H1 (cell line): ENCODE measurements at regions not wholly inside any gene's neighbourhood (a gene's known extent, or its start where the extent isn't known, plus 50 kb on each side); places are given as distances from the start of the nearest gene placed in this dataset.

Experiments
- CTCF ChIA-PET: fragments of 300-600 bp; sonication (Branson Sonifier 250); formaldehyde crosslinking; loops from one replicate; lab custom pipeline; 2021; ENCODE audit not compliant: partially characterized antibody; lab: Charles Lee
- POLR2A ChIA-PET: fragments of 300-600 bp; sonication (Branson Sonifier 250); formaldehyde crosslinking; loops from one replicate; lab custom pipeline; 2021; ENCODE audit warnings: inconsistent platforms; ENCODE audit not compliant: partially characterized antibody; lab: Charles Lee
- DNase-seq, 2 experiments: peaks; one replicate each; pipeline versions ENCODE4 v3.0.0 to v3.0.0-alpha.2; 2010 to 2022; ENCODE audit warnings: low spot score in 2 of 2, low read depth in 1 of 2, mixed read lengths in 1 of 2
- FAIRE-seq: peaks from 2 replicates; lab custom pipeline; 2011; peaks lifted over from hg19 to GRCh38; lab: Jason Lieb, UNC
- H2AFZ ChIP-seq: 2 replicates; pipeline ENCODE4 v1.8.1; 2012; ENCODE audit warnings: low read length, inconsistent platforms
- H2AK5ac ChIP-seq: 2 replicates; pipeline ENCODE4 v1.6.1; 2013; ENCODE audit warnings: low read depth, low read length
- H2BK120ac ChIP-seq: replicated peaks from 2 replicates; pipeline ENCODE3; 2013; ENCODE audit warnings: low read depth, low read length, inconsistent platforms
- H2BK12ac ChIP-seq: 2 replicates; pipeline ENCODE4 v1.6.1; 2013; ENCODE audit warnings: low read depth, low read length
- H2BK15ac ChIP-seq: 2 replicates; pipeline ENCODE4 v1.6.1; 2013; ENCODE audit warnings: low read length
- H2BK20ac ChIP-seq: 2 replicates; pipeline ENCODE4 v1.6.1; 2013; ENCODE audit warnings: low read length
- H2BK5ac ChIP-seq: 2 replicates; pipeline ENCODE4 v1.6.1; 2013; ENCODE audit warnings: low read depth, low read length
- H3K14ac ChIP-seq: 2 replicates; pipeline ENCODE4 v1.6.1; 2013; ENCODE audit warnings: inconsistent platforms; ENCODE audit not compliant: insufficient read length
- H3K18ac ChIP-seq: 2 replicates; pipeline ENCODE4 v1.6.1; 2013; ENCODE audit warnings: low read length; ENCODE audit errors: extremely low read depth
- H3K23ac ChIP-seq: 2 replicates; pipeline ENCODE4 v1.6.1; 2013; ENCODE audit warnings: inconsistent platforms; ENCODE audit not compliant: insufficient read length
- H3K23me2 ChIP-seq: 2 replicates; pipeline ENCODE4 v1.6.1; 2013; ENCODE audit warnings: low read depth, low read length
- H3K27ac ChIP-seq: 2 replicates; pipeline ENCODE4 v1.6.1; 2011; ENCODE audit warnings: low read depth, low read length, inconsistent platforms
- H3K27me3 ChIP-seq, 4 experiments: replicated peaks in 1 of 4; 1 replicate in 1 of 4; 2 replicates in 3 of 4; pipeline versions ENCODE4 v1.6.1 to v1.8.1; 2011 to 2013; ENCODE audit warnings: low read length in 3 of 4, mild to moderate bottlenecking in 3 of 4, inconsistent platforms in 2 of 4, mixed read lengths in 2 of 4, moderate library complexity in 1 of 4; ENCODE audit not compliant: control insufficient read depth in 3 of 4, insufficient read depth in 3 of 4; ENCODE audit errors: extremely low read depth in 1 of 4
- H3K36me3 ChIP-seq, 4 experiments: 2 replicates each; pipeline versions ENCODE4 v1.6.1 to v1.8.1; 2011 to 2013; ENCODE audit warnings: mild to moderate bottlenecking in 4 of 4, low read length in 3 of 4, moderate library complexity in 2 of 4, control low read depth in 1 of 4, inconsistent platforms in 1 of 4; ENCODE audit not compliant: insufficient read depth in 4 of 4, control insufficient read depth in 2 of 4
- H3K4ac ChIP-seq: replicated peaks from 2 replicates; pipeline ENCODE3; 2013; ENCODE audit warnings: low read length, low read depth, mixed read lengths, inconsistent platforms; ENCODE audit not compliant: insufficient read length
- H3K4me1 ChIP-seq, 4 experiments: replicated peaks in 1 of 4; 1 replicate in 1 of 4; 2 replicates in 3 of 4; pipeline versions ENCODE4 v1.6.1 to v1.8.1; 2011 to 2013; ENCODE audit warnings: low read length in 3 of 4, inconsistent platforms in 2 of 4, mixed read lengths in 1 of 4; ENCODE audit not compliant: insufficient read depth in 4 of 4, control insufficient read depth in 3 of 4
- H3K4me2 ChIP-seq, 2 experiments: 2 replicates each; pipeline versions ENCODE4 v1.6.1 to v1.8.1; 2011 to 2013; ENCODE audit warnings: low read depth in 2 of 2, low read length in 2 of 2, control low read depth in 1 of 2, inconsistent platforms in 1 of 2, mild to moderate bottlenecking in 1 of 2; ENCODE audit not compliant: insufficient read depth in 1 of 2
- H3K4me3 ChIP-seq, 4 experiments: fragments of 200-600, 300-600 bp in 1 of 4; sonication (generic), shearing (Covaris generic), sonication (Bioruptor Twin) in 1 of 4; 2 replicates each; pipeline versions ENCODE4 v1.5.1 to v1.8.1; 2011 to 2016; ENCODE audit warnings: low read length in 4 of 4, low read depth in 3 of 4, control low read depth in 2 of 4, inconsistent platforms in 2 of 4, mild to moderate bottlenecking in 2 of 4, mixed read lengths in 1 of 4, moderate library complexity in 1 of 4; ENCODE audit not compliant: insufficient read depth in 2 of 4; ENCODE audit errors: extremely low read depth in 1 of 4
- H3K56ac ChIP-seq: replicated peaks from 2 replicates; pipeline ENCODE3; 2013; ENCODE audit warnings: low read depth, mild to moderate bottlenecking, mixed read lengths, low read length, inconsistent platforms; ENCODE audit not compliant: insufficient read length
- H3K79me1 ChIP-seq: 2 replicates; pipeline ENCODE4 v1.6.1; 2013; ENCODE audit warnings: low read depth, low read length, control low read depth
- H3K79me2 ChIP-seq, 2 experiments: 2 replicates each; pipeline versions ENCODE4 v1.6.1 to v1.8.1; 2012 to 2013; ENCODE audit warnings: low read length in 2 of 2, mild to moderate bottlenecking in 2 of 2, inconsistent platforms in 1 of 2; ENCODE audit not compliant: insufficient read depth in 2 of 2, control insufficient read depth in 1 of 2
- H3K9ac ChIP-seq, 4 experiments: replicated peaks in 1 of 4; 1 replicate in 1 of 4; 2 replicates in 3 of 4; pipeline versions ENCODE4 v1.6.1 to v1.8.1; 2011 to 2013; ENCODE audit warnings: low read depth in 3 of 4, low read length in 3 of 4, control low read depth in 2 of 4, mild to moderate bottlenecking in 2 of 4, moderate library complexity in 2 of 4, inconsistent platforms in 1 of 4; ENCODE audit errors: extremely low read depth in 1 of 4
- H3K9me3 ChIP-seq, 2 experiments: 2 replicates each; pipeline versions ENCODE4 v1.6.1 to v1.8.1; 2012 to 2013; ENCODE audit warnings: mild to moderate bottlenecking in 2 of 2, moderate library complexity in 2 of 2, control low read depth in 1 of 2, inconsistent platforms in 1 of 2, low read depth in 1 of 2, low read length in 1 of 2, mixed read lengths in 1 of 2; ENCODE audit not compliant: insufficient read depth in 2 of 2
- H4K20me1 ChIP-seq, 2 experiments: replicated peaks in 1 of 2; 2 replicates each; pipeline versions ENCODE3 to v1.8.1; 2011 to 2013; ENCODE audit warnings: inconsistent platforms in 2 of 2, low read length in 2 of 2, mild to moderate bottlenecking in 1 of 2; ENCODE audit not compliant: insufficient read depth in 2 of 2, control insufficient read depth in 1 of 2
- H4K5ac ChIP-seq: 2 replicates; pipeline ENCODE4 v1.6.1; 2013; ENCODE audit warnings: low read length, low read depth, mixed read lengths, inconsistent platforms; ENCODE audit not compliant: insufficient read length
- H4K8ac ChIP-seq: 2 replicates; pipeline ENCODE4 v1.8.0; 2013; ENCODE audit warnings: mild to moderate bottlenecking, moderate library complexity, low read length, inconsistent platforms; ENCODE audit not compliant: insufficient read depth; ENCODE audit errors: extremely low read depth
- H4K91ac ChIP-seq: replicated peaks from 2 replicates; pipeline ENCODE3; 2013; ENCODE audit warnings: low read length, mixed read lengths, inconsistent platforms; ENCODE audit not compliant: insufficient read length
- CTBP2 ChIP-seq: IDR thresholded peaks from 2 replicates; pipeline ENCODE4 v1.7.0; 2011; ENCODE audit warnings: borderline replicate concordance, mild to moderate bottlenecking, moderate library complexity, mixed read lengths, low read length; ENCODE audit not compliant: insufficient read depth, insufficient read length
- WGBS, 2 experiments: shearing (Covaris generic) in 1 of 2; methylation state at CpG; one replicate each; pipeline versions ENCODE4 v1.1.6 to v1.1.7; 2013 to 2015; ENCODE audit warnings: low lambda C conversion rate in 2 of 2, mixed read lengths in 2 of 2, inconsistent platforms in 1 of 2, low coverage in 1 of 2, missing lambda C conversion rate in 1 of 2; ENCODE audit not compliant: insufficient replicate concordance in 2 of 2, insufficient coverage in 1 of 2, insufficient read length in 1 of 2; ENCODE audit errors: extremely low coverage in 1 of 2, missing lambda C conversion rate in 1 of 2; 5-methylcytosine and 5-hydroxymethylcytosine counted together

DNA sequence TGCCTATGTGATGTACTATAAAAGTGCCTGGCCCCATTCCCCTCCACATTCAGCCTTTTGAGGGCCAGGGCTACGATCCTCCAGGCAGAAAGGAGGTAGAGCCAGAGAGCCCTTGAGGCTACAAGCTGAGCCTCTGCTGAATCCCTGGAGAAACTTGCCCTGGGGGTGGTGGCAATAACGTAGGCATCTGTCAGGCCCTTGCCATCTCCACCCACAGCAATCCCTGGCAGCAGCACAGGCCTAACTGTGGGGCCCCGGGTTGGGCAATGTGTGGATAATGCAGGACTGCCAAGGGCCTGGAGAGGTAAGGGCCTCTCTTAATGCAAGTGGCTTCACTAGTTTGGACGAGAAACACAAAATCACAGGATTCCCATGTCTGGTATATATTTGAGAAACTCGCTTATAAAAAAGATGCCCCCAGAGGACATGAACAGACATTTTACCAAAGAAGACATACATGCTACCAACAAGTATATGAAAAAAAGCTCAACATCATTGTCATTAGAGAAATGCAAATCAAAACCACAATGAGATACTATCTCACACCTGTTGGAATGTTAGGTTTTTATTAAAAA lies 99.0 kb downstream of the QRSL1 start:
- no peaks in the 10 kb centered on the region for H4K20me1 ChIP-seq
- H3K23me2 ChIP-seq = peaks cover 2% of the 10 kb centered on the region
- no peaks in the 10 kb centered on the region for H3K79me1 ChIP-seq
- H2AK5ac ChIP-seq = no peak overlapping the region
- no peaks in the 10 kb centered on the region for H3K79me2 ChIP-seq
- H3K14ac ChIP-seq = no peak overlapping the region
- no peak overlapping the region for H2BK12ac ChIP-seq
- FAIRE-seq = no peak
- no peak overlapping the region for H2BK5ac ChIP-seq
- H3K18ac ChIP-seq = no peak overlapping the region
- H2AFZ ChIP-seq = no peak overlapping the region
- peak overlapping the region; percentile 45; the same call in 1 of the 2 replicates for H4K8ac ChIP-seq
- no peak overlapping the region for H3K27ac ChIP-seq
- CTCF ChIA-PET = interaction anchor here (0.7 to 3.0 kb wide), 6 partner anchors 9 to 216 kb away, joined by 3 to 10 read pairs (median 3); no protein-coding TSS in a partner anchor
- H3K56ac ChIP-seq = no peak overlapping the region
- no peak overlapping the region for H2BK15ac ChIP-seq
- POLR2A ChIA-PET = no interaction called here
- no peak overlapping the region for H3K4ac ChIP-seq
- H3K4me2 ChIP-seq = no peak overlapping the region
- no peak overlapping the region for H2BK20ac ChIP-seq
- H3K36me3 ChIP-seq = no peaks in the 10 kb centered on the region
- no peak overlapping the region for H2BK120ac ChIP-seq
- H3K9ac ChIP-seq = no peak overlapping the region
- TF ChIP-seq CTBP2 = no peak
- H3K27me3 ChIP-seq = no peaks in the 10 kb centered on the region
- no peak overlapping the region for H3K4me3 ChIP-seq
- no peak for DNase-seq
- no peak overlapping the region for H4K91ac ChIP-seq
- H3K23ac ChIP-seq = no peak overlapping the region
- 94% methylated on average over 4 of the region's 5 CpGs; no CpG with 5 or more reads in 1 of the 2 experiments for WGBS, 2 experiments
- no peak overlapping the region for H4K5ac ChIP-seq
- H3K4me1 ChIP-seq = no peaks in the 10 kb centered on the region
- no peaks in the 10 kb centered on the region for H3K9me3 ChIP-seq
